Panc1 (cell line): ENCODE measurements at regions not wholly inside any gene's neighbourhood (a gene's known extent, or its start where the extent isn't known, plus 50 kb on each side); places are given as distances from the start of the nearest gene placed in this dataset.

ENCODE experiments used
- POLR2AphosphoS5 ChIP-seq: IDR thresholded peaks from 2 replicates; pipeline ENCODE4 v1.6.1; 2012; ENCODE audit warnings: mild to moderate bottlenecking, low read depth, low read length, moderate library complexity
- SIN3A ChIP-seq: IDR thresholded peaks from 2 replicates; pipeline ENCODE4 v1.6.1; 2012; ENCODE audit warnings: low read depth, mild to moderate bottlenecking, low read length, moderate library complexity, borderline replicate concordance; ENCODE audit not compliant: insufficient read depth
- TCF7L2 ChIP-seq: IDR thresholded peaks from 2 replicates; pipeline ENCODE4 v1.6.1; 2011; ENCODE audit warnings: mild to moderate bottlenecking, low read depth, low read length, inconsistent platforms
- TF ChIP-seq, protein P1 (sequence below): fragments of 450-650 bp; IDR thresholded peaks from 2 replicates; pipeline ENCODE4 v1.5.1; 2017; ENCODE audit warnings: mild to moderate bottlenecking
- TF ChIP-seq, protein P2 (sequence below), 2 experiments: IDR thresholded peaks; 2 replicates each; pipeline ENCODE4 v1.6.1; 2011 to 2012; ENCODE audit warnings: low read depth in 2 of 2, control low read depth in 1 of 2, low read length in 1 of 2, mild to moderate bottlenecking in 1 of 2, moderate library complexity in 1 of 2; ENCODE audit not compliant: insufficient read depth in 1 of 2

DNA sequence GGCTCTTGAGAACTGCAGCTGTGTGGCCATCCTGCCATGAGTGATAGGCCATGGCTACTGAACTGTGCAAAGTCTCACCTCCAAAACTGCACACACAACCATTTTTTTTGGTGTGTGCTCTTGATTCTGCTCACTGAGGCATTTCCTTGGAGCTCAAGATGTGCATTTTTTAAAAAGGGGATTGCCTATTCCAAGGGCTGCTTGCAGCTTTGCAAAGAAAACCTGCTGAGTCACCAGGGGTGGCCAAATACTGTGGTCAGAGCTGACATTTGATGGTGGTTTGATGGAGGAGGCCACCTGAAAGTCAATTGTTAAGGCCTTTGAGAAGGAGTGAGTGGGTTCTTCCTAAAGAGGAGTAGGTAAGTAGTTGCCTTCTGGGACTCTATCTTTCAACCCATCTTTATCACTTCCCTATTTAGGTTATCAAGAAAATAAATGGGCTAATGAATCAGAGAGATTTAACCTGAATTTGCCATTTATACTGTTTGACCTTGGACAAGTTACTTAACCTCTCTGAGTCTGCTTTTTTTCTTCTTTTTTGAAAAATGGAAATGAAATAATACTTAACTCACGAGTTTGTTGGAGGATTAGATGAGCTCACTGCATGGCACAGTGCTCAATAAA lies 87.9 kb downstream of the CHST2 start:
- TF ChIP-seq, protein P1, sequence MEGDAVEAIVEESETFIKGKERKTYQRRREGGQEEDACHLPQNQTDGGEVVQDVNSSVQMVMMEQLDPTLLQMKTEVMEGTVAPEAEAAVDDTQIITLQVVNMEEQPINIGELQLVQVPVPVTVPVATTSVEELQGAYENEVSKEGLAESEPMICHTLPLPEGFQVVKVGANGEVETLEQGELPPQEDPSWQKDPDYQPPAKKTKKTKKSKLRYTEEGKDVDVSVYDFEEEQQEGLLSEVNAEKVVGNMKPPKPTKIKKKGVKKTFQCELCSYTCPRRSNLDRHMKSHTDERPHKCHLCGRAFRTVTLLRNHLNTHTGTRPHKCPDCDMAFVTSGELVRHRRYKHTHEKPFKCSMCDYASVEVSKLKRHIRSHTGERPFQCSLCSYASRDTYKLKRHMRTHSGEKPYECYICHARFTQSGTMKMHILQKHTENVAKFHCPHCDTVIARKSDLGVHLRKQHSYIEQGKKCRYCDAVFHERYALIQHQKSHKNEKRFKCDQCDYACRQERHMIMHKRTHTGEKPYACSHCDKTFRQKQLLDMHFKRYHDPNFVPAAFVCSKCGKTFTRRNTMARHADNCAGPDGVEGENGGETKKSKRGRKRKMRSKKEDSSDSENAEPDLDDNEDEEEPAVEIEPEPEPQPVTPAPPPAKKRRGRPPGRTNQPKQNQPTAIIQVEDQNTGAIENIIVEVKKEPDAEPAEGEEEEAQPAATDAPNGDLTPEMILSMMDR = no peak
- TF ChIP-seq POLR2AphosphoS5 = no peak
- no peak for TF ChIP-seq TCF7L2
- TF ChIP-seq, protein P2, sequence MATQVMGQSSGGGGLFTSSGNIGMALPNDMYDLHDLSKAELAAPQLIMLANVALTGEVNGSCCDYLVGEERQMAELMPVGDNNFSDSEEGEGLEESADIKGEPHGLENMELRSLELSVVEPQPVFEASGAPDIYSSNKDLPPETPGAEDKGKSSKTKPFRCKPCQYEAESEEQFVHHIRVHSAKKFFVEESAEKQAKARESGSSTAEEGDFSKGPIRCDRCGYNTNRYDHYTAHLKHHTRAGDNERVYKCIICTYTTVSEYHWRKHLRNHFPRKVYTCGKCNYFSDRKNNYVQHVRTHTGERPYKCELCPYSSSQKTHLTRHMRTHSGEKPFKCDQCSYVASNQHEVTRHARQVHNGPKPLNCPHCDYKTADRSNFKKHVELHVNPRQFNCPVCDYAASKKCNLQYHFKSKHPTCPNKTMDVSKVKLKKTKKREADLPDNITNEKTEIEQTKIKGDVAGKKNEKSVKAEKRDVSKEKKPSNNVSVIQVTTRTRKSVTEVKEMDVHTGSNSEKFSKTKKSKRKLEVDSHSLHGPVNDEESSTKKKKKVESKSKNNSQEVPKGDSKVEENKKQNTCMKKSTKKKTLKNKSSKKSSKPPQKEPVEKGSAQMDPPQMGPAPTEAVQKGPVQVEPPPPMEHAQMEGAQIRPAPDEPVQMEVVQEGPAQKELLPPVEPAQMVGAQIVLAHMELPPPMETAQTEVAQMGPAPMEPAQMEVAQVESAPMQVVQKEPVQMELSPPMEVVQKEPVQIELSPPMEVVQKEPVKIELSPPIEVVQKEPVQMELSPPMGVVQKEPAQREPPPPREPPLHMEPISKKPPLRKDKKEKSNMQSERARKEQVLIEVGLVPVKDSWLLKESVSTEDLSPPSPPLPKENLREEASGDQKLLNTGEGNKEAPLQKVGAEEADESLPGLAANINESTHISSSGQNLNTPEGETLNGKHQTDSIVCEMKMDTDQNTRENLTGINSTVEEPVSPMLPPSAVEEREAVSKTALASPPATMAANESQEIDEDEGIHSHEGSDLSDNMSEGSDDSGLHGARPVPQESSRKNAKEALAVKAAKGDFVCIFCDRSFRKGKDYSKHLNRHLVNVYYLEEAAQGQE (IDR thresholded peaks at IDR 0.05; ENCODE audit: insufficient read depth in 1 of 2, low read depth in 2 of 2, low read length in 1 of 2) = no peak
- TF ChIP-seq SIN3A = no peak
